NCI-H1694 (cell line): ENCODE measurements at regions not wholly inside any gene's neighbourhood (a gene's known extent, or its start where the extent isn't known, plus 50 kb on each side); places are given as distances from the start of the nearest gene placed in this dataset.
A peak's percentile ranks its signal among the peaks of the same experiment; 100 is the strongest.

Source experiments
- DNase-seq: peaks from one replicate; lab custom pipeline; 2025; lab: John Stamatoyannopoulos, UW

DNA sequence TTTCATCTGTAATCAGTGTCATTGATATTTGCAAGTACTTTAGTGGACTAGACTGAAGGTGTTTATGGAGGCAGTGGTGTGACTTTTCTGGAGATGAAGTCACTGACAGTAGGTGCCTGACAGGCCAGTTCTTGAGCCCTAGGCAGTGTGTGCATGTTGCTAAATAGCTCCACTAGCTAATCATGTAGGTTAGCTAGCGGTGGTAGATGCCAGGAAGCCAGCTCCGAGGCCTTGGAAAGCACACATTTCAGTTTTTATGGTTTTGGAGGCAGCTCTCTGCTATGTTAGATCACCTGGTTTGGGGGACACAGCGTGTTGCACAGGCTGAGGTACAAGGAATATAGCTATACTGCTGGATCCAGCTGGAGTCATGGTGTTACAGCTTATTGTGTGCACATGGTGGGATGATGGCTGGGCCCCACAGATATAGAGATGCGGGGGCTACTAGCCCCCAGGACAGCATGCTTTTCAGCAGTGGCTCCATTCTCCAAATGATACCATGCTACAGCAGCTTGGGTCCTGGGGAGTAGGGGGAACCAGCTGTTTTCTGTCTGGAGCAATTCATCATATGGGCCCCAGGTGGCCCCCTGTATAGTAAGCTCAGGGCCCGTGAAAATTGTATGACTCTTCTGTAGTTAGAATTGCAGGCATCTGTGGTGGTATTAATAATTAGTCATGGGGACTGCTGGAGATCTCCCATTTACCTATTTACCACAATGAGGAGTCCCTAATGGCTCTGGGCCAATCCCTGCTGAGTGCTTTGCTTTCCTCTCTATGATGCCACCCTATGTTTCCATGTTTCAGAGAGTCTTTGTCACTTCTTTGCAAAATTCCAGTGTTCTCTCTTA lies 367.2 kb upstream of the LMO3 start:
- peak; percentile 47 for DNase-seq

DNA sequence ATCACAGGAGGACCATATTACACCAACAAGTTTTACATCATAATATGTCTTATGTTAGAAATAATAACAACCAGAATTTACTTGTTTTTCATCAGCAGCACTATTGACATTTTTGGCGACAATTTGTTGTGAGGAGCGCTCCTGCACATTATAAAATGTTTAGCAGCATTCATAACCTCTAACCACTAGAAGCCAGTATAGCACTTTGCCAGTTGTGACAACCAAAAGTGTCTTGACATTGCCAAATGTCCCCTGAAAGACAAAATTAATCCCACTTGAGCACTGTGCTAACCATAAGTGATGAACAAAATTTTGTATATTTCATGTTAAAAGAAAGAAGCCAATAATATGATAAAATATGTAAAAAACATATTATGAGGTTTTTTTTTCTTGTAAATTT lies 356.9 kb upstream of the LMO3 start:
- DNase-seq, result no peak

DNA sequence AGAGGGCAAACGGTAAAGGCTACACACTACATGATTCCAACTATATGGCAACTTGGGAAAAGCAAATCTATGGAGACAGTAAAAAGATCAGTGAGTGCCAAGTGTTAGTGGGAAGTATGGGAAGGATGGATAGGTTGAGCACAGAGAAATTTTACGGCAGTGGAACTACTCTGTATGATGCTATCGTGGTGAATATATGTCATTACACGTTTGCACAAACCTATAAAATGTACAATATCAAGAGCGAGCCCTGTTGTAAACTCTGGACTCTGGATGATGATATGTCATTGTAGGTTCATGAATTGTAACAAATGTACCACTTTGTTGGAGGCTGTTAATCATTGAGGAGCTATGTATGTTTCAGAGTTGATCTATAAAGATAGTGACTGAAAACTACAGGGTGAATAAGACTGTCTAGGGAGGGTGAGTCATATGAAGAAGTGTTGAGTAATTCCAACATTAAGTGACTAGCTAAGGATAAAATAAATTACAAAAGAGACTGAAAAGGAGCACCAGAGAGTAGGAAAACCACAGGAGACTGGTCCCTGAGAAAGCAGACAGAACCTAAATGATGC lies 349.2 kb upstream of the LMO3 start:
- no peak for DNase-seq

DNA sequence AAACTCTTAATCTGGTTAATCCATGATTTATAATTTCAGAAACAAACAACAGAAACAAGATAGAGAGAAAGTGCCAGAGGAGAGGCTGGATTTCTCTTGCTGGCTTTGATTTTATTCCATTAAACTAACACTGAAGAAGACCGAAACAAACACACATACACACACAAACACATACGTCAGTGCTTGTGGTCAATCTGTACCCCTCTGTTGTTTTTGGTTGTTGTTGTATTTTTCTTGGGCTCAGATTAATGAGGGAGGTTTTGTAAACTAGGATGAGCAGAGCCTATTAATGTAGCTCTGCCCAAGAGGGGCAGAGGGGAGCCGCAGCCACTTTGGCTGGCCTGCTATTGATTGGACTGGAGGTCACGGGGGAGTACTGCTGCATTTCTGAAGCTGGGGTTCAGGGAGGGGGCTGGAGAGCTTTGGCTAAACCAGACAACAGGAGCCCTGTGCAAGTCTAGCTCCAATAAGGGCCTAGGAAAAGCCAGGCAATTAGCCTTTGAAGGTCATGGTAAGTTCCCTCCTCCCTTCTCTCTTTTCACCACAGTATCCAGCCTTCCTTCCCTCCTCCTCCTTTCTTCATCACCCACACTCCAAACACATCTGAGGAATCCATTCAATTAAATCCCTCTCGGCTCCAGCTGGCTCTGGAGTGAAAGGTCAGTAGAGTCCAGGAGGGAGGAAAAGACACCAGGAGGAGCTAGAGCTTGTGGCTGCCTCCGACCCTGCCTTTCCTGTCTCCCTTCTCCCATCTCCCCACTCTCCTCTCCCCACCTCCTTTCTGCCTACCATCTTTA lies 344.1 kb upstream of the LMO3 start:
- no peak for DNase-seq

DNA sequence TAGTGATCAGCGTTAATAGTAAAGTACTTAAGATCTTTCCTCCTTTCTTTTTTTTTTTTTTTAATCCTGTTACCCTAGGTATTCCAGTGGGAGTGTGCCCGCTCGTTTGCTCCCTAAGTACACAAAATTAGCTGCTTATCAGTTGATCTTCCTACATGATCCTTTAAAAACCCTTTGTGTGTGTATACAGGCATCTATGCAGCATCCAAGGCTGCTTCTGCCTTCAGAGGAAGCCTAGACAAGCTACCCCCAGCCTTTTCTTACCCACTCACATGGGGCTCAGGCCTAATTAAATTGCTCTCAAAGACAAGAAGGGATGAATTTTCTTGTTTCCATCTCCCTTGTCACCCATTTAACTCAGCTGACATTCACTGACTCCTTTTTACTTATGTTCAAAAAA lies 343.4 kb upstream of the LMO3 start:
- no peak for DNase-seq

DNA sequence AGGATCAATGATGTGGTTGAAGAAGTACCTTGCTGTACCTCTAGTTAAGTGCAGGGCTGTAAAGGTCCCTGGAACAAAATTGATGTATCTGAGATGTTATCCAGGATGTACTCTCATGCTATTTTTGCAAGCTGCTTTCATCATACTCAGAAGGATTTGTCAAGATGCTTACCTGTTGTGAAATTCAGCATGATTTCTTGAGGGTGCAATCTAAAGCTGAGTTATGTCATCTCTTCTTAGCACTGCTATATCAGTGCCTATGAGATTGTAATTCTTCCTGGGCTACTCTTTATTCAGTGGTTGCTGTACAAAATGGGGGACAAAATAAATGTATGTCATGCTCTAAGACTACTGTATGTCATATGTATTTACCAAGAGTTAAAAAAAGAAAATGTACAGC lies 340.7 kb upstream of the LMO3 start:
- no peak for DNase-seq

DNA sequence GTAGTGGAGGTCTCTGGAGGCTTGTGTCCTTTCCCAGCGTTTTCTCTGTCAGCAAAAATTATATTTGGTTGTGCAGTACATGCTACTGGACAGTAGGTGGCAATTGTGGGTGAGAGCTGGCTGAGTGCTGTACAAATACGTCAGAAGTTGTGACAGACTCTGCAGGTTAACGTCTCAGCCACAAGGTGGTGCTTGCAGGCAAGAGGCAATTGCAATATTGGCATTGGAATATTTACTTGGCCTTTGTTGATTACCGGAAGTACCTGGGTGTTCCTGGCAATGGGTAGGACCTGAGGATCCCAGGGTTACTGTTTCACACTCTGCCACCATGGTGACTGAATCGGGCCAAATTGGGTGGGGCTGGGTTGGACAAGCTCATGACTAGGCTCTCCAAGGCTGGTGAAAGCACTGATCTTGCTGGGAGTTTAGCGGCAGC lies 333.9 kb upstream of the LMO3 start:
- DNase-seq, result peak; percentile 77

DNA sequence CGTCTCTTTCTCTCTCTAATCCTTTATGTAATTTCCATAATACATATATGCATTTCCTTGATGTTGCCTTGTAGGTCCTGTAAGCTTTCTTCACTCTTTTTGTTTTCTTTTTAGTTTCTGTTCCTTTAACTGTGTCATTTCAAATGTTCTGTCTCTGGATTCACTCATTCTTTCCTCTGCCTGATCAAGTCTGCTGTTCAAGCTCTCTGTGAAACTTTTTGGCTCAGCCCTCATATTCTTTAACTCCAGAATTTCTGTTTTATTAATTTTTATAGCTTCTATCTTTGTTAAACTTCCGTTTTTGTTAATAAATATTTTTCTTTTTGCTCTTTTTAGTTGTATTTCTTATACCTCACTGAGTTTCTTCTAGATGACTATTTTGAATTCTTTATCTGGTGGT lies 321.3 kb upstream of the LMO3 start:
- DNase-seq, result no peak

DNA sequence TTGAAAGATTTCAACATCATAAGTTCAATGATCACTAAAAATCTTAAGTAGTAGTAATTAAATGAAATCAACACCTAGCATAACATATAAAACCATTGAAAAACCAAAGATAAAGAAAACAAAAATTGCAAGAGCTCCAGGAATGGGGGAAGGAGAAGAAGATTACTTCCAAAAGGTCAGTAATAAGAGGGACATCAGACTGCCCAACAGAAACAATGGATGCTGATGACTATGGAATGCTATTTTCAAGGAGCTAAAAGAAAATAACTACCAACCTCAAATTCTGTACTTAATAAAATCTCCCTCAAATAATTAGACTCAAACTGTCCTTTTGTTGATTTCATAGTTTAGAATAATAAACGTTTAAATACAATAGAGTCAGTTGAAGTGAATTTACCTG lies 314.5 kb upstream of the LMO3 start:
- no peak for DNase-seq

DNA sequence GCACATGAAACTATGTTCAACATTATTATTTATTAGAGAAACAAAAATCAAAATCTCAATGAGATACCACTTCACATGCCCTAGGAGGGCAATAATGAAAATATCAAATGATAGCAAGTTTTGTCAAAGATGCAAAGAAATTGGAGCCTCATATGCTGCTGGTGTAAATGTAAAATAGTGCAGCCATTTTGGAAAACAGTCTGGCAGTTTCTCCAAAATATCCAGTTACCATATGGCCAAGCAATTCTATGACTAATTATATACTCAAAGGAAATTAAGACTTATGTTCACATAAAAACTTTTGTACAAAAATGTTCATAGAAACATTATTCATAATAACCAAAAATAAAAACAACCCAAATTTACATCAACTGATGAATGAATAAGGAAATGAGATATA lies 313.6 kb upstream of the LMO3 start:
- no peak for DNase-seq

DNA sequence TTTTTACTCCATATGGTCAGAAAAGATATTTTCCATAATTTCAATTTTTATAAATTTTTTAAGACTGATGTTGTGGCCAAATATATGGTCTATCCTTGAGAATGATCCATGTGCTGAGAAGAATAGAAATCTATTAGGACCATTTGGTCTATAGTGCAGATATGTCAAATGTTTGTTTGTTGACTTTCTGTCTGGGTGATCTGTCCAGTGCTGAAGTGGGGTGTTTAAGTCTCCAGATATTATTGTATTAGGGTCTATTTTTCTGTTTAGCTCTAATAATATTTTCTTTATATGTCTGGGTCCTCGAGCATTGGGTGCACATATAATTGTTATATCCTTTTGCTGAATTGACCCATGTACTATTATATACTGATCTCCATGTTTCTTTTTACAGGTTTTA lies 308.9 kb upstream of the LMO3 start:
- no peak for DNase-seq

DNA sequence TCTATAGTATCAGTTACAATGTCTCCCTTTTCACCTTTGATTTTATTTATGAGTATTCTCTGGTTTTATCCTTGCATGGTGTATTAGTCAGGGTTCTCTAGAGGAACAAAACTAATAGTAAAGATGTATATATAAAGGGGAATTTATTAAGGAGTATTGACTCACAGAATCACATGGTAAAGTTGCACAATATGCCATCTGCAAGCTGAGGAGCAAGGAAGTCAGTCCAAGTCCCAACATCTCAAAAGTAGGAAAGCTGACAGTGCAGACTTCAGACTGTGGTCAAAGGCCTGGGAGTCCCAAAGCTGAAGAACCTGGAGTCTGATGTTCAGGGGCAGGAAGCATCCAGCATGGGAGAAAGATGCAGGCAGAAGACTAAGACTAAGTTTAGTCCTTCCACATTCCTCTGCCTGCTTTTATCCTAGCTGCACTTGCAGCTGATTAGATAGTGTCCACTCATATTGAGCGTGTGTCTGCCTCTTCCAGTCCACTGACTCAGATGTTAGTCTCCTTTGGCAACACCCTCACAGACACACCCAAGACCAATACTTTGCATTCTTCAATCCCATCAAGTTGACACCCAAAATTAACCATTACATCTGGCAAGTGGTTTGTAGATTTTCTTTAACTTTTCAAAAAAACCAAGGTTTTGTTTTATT lies 308.0 kb upstream of the LMO3 start:
- no peak for DNase-seq

DNA sequence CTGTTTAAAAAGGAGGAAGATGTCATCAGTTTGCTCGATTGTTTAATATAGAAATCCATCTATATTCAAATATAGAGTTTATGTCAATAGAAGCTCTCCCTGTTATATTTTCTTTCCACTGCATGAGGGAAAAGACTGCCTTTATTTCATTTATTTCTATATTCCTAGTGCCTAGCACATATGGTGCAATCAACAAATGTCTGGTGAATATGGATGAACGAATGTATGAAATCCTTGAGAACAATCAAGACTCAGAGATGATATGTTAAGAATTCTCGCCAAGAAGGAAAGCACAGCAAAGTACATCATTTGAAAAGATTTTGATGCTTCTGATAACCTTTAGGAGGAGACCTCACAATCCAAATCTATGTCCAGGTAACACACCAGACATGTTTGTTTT lies 296.0 kb upstream of the LMO3 start:
- no peak for DNase-seq

DNA sequence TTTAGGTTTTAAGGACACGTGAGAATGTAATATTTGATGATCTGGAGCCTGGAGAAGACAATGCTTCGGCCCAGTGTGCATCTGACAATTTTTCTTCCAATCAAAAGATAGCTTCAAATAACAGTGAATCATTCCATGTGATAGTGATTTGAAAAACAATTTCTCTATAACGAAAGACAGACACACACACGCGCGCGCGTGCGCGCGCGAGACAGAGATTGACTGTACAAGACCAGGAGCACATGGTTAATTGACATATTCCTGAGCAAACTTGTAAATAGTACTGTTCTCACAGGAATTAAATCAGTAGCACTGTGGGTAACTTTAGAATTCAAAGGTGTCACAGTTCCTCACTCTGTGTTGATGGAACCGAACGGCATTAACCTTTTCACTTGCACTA lies 287.5 kb upstream of the LMO3 start:
- no peak for DNase-seq

DNA sequence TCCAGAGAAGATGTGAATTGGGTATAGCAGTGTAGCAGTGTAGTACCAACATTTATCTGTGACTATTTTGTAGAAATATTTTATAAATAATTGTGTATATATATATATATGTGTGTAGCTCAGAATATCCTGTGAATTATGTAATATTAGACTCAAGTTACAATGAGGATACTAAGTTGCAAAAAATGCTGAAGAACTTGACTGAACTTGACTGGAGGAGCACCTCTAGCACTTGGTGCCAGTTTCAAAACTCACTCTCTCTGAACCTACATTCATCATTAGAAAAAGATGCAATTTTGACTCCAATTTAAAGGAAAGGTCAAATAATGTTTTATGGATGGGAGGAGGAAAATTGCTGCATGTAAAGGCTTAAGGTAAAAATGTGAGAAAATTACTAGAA lies 285.7 kb upstream of the LMO3 start:
- DNase-seq, result no peak

DNA sequence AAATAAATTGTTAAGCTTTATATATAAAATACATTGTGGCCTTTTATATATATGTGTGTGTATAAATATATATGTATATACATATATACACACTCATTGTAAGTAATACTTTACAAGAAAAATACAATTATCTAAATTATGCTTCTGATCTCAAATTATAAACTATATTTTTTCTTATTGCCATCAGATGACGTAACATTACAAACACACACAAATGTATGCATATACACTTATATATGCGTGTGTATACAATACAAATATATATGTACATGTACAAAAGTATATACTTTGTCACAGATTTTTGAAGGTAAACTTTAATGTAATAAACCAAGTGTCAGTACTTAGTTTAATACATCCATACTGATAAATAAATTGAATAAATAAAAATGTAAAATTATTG lies 278.9 kb upstream of the LMO3 start:
- DNase-seq, result no peak

DNA sequence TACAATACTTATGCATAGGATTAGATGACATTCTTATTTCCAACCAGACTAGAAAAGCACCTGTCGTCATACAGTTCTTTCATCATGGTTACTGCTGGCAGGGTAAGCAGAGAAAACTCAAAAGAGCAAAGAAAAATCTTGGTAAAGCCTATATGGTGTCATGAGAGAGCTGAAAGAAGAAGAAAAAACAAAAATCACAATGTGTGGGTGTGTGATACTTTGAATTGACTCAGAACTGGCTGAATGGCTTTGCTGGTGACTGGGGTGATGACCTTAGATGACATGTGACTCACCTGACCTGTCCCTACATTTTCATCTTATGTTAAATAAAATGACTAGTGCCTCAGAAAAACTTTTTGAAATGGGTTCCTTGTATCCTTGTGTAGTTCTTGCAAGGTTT lies 278.1 kb upstream of the LMO3 start:
- DNase-seq, result no peak

DNA sequence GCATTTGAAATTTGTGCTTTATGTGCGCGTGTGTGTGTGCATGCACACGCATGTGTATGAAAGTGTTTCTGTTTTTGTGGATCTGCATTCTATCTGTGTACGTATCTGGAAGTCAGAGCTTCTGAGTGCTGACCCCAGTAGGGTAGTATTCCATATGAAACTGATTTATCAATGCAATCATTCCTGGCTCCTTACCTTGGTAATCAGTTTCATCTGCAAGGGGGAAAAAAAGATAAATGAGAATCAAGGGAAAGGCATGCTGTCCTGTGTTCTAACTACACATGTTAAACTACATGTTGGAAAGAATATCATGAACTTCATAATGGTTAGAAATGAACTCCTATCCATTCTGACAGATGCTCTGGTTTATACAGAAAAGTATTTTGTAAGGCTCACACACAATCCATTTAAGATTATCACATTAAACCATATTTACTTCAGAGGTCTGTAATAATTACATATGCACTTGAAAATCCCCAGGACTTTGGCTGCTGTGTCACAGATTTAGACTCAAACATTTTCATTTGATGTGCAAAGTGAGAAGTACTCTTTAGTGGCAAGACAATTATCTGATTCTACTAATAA lies 276.1 kb upstream of the LMO3 start:
- DNase-seq, result peak; percentile 48

DNA sequence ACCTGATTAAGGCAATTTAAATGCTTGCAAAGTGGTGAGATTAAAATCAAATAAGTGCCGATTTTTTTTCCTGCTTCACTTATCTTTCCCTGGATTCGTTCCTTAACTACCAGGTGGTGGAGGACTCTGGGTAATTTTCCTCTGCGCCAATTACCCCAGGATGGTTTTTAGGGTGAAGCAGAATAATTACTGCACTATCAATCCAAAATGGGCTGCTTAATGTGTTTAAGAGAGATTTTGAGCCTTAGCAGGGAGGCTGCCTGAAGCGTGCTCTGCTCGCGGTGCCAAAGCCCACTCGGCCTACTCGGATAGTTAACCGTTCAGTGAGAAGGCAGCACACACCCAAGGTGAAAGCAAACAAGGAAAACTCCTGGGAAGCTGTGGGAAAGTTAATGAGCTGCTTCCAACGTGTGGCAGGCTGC lies 274.9 kb upstream of the LMO3 start:
- DNase-seq, result peak; percentile 65

DNA sequence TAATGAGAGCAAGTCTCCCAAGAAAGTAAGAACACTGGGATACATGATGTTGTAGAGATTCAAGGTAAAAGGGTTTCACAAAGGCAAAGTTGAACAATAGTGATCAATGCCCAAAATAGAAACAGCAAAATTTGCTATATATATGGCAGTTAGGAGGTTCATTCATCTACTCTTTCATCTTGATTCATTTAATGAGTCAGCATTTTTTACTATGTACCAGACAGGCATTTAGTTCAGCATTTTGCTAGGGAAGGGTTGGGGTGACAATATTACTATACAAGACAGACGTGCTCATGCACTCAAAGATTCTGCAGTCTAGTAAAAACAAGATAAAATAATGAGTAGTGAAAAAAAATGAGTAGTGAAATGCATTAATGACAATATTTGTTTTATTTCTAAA lies 264.9 kb upstream of the LMO3 start:
- no peak for DNase-seq

DNA sequence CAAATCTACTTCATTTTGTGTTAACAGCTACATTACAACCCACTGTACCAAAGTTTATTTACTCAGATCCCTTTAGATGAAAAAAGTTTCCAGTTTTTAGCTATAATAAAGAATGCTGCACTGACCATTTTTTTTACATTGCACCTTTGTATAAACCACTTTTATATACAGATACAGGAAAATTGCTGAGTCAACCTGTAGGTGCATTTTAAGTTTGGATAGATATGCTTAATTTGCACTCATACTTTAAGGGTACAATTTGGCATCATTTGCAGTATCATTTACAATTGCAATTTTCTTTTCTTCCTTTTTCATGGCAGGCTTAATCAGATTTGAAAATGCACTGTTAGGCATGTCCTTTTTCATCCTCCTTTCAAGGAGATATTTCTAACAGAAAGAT lies 257.8 kb upstream of the LMO3 start:
- DNase-seq, result no peak

DNA sequence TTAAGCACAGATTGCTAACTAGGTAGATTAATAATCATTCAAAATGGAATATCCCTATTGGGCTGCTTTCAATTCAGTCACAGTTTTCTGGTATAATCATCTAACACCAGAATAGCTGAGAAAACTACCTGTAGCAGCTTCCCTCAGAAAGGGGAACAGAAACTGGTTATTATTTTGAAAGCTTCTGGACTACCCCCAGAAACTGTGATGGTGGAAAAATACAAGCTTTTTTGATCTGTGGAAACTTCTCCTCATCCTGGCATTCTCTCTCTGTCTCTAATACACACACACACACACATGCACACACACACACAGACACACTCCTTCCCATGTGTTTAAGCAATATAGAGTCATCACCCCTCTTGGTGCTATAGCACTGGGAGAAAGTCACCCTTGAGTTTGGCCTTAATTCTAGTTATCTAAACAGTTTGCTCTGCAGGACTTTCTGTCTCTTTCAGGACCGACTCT lies 251.5 kb upstream of the LMO3 start:
- DNase-seq, result no peak
